Coronary artery (tissue), 2 donors: ENCODE measurements at regions not wholly inside any gene's neighbourhood (a gene's known extent, or its start where the extent isn't known, plus 50 kb on each side); places are given as distances from the start of the nearest gene placed in this dataset.
"Not testable (repeated sequence)": the region's sequence is repeated elsewhere in the genome, so short reads cannot be mapped to it uniquely, and the experiment has no call there.

Experiments used
- DNase-seq: peaks from one replicate; pipeline ENCODE4 v3.0.0-alpha.2; 2017; ENCODE audit warnings: low spot score
- H3K27ac ChIP-seq, 2 donors: fragments of 200-600 bp; sonication (generic); one replicate each; pipeline ENCODE4 v1.5.1; 2016 to 2019
- H3K4me3 ChIP-seq: fragments of 200-600 bp; sonication (generic); 2 replicates; pipeline ENCODE4 v1.5.1; 2016; ENCODE audit warnings: mild to moderate bottlenecking, moderate library complexity
- CTCF ChIP-seq: fragments of 200-600 bp; sonication (generic); IDR thresholded peaks from one replicate; pipeline ENCODE4 v1.5.1; 2019; ENCODE audit warnings: antibody characterized with exemption

DNA sequence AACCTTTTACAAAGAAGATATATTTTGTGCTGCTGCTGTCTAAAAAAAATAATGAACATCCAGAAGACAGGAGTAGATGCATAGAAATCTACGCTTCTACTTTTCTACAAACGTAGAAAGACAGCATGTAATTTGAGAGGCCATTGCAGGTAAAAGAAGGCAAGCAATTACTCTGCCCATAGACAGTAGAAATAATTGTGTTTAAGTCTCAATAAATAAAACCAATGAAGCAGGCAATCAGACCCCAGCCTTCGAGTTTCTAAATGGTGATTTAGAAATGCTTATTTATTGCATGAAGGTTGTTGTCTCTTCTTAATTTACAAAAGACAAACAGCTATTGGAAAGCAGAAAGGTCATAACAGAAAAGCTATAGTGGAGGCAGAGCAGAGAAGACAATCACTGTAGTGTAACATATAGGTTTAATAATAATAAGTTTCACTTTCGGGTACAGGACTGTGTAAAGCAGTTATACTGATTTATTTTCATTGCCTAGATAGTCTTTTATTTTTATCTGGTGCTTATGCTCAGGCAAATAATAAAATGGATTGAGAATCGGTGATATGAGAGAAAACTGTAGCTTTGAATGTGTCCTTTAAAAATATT lies 123.0 kb upstream of the TACR3 start:
- Histone ChIP-seq H3K4me3 (no peak overlapping the region), H3K27ac (no peak overlapping the region)
- no peak for TF ChIP-seq CTCF
- DNase-seq, result no peak

DNA sequence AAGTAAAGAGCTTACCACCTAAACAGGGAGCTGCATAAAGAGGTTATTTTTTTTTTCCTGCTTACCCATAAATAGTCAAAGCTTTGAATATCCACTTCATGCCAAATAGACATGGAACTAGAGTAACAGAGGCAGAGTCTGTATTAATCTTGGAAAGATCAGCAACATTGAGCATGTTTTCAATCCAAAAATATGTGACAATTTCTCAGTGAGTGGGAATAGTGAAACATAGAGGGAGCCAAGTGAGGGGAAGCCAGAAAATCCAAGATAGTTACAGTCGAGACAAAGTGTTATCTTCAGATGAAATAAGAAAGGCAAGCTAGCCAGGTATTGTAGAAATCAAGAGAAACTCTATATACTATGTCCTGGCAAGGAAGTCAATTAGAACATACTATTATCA lies 122.3 kb upstream of the TACR3 start:
- Histone ChIP-seq H3K4me3 (no peak overlapping the region), H3K27ac (no peak overlapping the region)
- DNase-seq, result no peak
- no peak for TF ChIP-seq CTCF

DNA sequence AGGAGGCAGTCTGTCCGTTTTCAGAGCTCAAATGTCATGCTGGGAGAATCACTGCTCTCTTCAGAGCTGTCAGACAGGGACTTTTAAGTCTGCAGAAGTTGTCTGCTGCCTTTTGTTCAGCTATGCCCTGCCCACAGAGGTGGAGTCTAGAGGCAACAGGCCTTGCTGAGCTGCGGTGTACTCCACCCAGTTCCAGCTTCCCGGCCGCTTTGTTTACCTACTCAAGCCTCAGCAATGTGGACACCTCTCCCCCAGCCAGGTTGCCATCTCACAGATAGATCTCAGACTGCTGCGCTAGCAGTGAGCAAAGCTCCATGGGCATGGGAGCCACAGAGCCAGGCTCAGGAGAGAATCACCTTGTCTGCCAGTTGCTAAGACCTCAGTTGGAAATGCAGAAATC lies 90.5 kb upstream of the TACR3 start:
- not testable (repeated sequence) for H3K27ac ChIP-seq, H3K4me3 ChIP-seq, DNase-seq

- no peak for DNase-seq
- H3K27ac ChIP-seq, result no peak overlapping the region
- no peak overlapping the region for H3K4me3 ChIP-seq
- no peak for TF ChIP-seq CTCF
Measured at GRCh38 chr4:103802766-103803165, 83.0 kb upstream of the TACR3 start.

DNA sequence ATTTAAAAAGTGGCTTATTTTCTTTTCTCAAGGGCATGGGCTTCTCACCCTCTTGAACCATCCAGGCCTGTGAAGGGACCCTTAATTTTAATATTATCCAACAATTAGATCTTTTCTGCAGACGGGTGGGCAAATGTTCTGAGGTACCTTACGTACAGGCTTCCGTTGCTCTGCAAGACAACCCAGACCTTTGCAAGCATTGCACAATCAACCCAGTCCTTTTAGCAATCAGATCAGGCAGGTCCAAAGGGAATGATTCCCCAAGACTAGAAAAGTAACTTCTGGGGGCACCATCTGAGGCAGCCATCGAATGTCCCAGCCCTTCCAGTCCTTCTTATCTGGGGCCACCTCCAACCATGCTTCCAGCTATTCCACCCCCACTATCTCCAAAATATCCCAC lies 67.3 kb upstream of the TACR3 start:
- TF ChIP-seq CTCF, result no peak
- Histone ChIP-seq H3K4me3 (no peak overlapping the region), H3K27ac (no peak overlapping the region)
- DNase-seq, result no peak

GRCh38 chr4:103786593-103786992 lies 66.8 kb upstream of the TACR3 start:
- no peak for TF ChIP-seq CTCF
- H3K27ac ChIP-seq, result no peak overlapping the region
- H3K4me3 ChIP-seq, result no peak overlapping the region

DNA sequence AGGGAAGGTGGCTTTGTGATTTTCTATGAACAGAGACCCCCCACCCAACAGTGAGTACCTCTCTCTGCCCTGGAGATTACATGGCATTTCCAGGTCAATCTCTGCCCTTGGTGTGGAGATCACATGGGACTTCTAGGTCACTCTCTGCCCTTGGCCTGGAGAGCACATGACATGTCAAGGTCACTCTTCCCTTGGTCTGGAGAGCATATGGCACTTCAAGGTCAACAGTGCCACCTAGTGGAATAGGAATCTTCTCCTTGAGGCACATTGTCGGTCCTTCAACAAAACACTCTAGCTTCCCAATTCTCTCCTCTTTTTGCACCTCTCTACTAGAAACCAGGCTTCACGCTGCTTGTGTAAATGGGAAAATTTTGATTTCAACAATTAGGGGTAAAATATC lies 66.2 kb upstream of the TACR3 start:
- TF ChIP-seq CTCF, result no peak
- no peak overlapping the region for H3K27ac ChIP-seq
- DNase-seq, result no peak
- H3K4me3 ChIP-seq, result no peak overlapping the region

More at GRCh38 chr4:103786593-103786992, 66.8 kb upstream of the TACR3 start:
- no peak for DNase-seq

- DNase-seq, result no peak
- no peak for TF ChIP-seq CTCF
Measured at GRCh38 chr4:103778221-103778620, 58.4 kb upstream of the TACR3 start.

More at GRCh38 chr4:103778221-103778620, 58.4 kb upstream of the TACR3 start:
- Histone ChIP-seq H3K27ac (no peak overlapping the region), H3K4me3 (no peak overlapping the region)
